IPS DF 6.9 (cell line): ENCODE measurements at regions not wholly inside any gene's neighbourhood (a gene's known extent, or its start where the extent isn't known, plus 50 kb on each side); places are given as distances from the start of the nearest gene placed in this dataset.

Source experiments
- DNase-seq: peaks from one replicate; pipeline ENCODE4 v3.0.0-alpha.2; 2013; ENCODE audit warnings: low read depth, low spot score
- H3K27ac ChIP-seq: one replicate; pipeline ENCODE4 v1.5.1; 2013; ENCODE audit warnings: low read length, control low read depth
- H3K27me3 ChIP-seq: 2 replicates; pipeline ENCODE4 v1.6.1; 2013; ENCODE audit warnings: mild to moderate bottlenecking, low read length; ENCODE audit not compliant: control insufficient read depth, insufficient read depth
- H3K36me3 ChIP-seq: 2 replicates; pipeline ENCODE4 v1.6.1; 2013; ENCODE audit warnings: low read length; ENCODE audit not compliant: control insufficient read depth, insufficient read depth
- H3K4me1 ChIP-seq: 2 replicates; pipeline ENCODE4 v1.6.1; 2013; ENCODE audit warnings: low read length; ENCODE audit not compliant: control insufficient read depth, insufficient read depth
- H3K4me3 ChIP-seq: 2 replicates; pipeline ENCODE4 v1.5.1; 2013; ENCODE audit warnings: mild to moderate bottlenecking, low read length
- H3K9me3 ChIP-seq: 2 replicates; pipeline ENCODE4 v1.6.1; 2013; ENCODE audit warnings: low read length, inconsistent platforms; ENCODE audit not compliant: control insufficient read depth, insufficient read depth
- WGBS: extraction: QIAGEN DNeasy Blood & Tissue Kit; methylation state at CpG from one replicate; pipeline ENCODE4 v1.1.7; 2013; ENCODE audit warnings: mixed read lengths, missing lambda C conversion rate; ENCODE audit not compliant: insufficient read length, insufficient coverage; 5-methylcytosine and 5-hydroxymethylcytosine counted together

DNA sequence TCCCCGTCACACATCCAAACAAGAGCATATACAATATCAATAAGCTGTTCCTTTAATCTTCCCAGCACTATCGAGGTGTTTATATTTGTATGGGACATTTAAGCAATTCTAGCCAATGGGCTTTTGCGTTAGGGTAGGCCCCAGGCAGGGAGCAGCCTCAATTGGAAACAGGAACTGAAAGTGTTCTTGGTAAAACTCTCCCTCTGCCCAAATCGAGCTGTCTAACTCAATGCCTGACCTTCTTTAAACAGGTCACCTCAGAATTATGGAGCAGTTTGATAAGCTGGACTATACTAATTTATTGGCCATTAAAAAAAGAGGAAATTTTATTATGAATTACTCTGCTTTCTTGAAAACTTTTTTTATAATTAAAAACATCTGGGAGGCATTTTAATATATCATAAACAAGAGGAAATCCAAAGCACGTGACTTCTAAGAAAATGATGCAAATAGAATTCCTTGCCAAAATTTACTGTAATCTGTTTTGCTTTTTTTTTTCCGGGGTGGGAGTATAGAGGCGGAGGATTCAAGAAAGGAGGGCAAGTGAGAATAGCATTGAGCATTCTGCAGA is 498.1 kb downstream of the LMO4 start:
- Histone ChIP-seq H3K27ac (no peak overlapping the region), H3K4me3 (no peak overlapping the region), H3K36me3 (no peaks in the 10 kb centered on the region), H3K4me1 (no peaks in the 10 kb centered on the region), H3K9me3 (no peaks in the 10 kb centered on the region), H3K27me3 (no peaks in the 10 kb centered on the region)
- DNase-seq: no peak
- no CpG with 5 or more reads among the region's 7 CpGs for WGBS

DNA sequence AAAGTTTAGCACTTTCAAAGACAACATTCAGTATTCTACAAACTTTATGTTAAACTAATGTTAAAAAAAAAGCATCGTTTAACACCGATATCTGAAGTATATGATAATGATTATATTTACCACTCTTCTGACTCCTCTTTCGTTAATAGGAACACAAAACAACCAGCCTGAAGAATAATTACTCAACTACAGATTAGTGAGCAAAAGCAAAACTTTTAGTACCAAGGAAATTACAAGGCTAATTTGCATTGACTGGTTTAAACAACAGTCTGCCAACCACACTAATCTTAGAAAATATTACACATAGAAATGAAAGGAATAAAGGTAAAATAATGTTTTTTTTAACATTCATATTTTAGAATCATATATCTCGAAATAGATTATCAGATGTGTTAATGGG is 500.7 kb downstream of the LMO4 start:
- Histone ChIP-seq H3K36me3 (no peaks in the 10 kb centered on the region), H3K27ac (no peak overlapping the region), H3K27me3 (no peaks in the 10 kb centered on the region), H3K4me1 (no peaks in the 10 kb centered on the region), H3K4me3 (no peak overlapping the region), H3K9me3 (no peaks in the 10 kb centered on the region)
- no CpG with 5 or more reads among the region's 4 CpGs for WGBS
- no peak for DNase-seq

DNA sequence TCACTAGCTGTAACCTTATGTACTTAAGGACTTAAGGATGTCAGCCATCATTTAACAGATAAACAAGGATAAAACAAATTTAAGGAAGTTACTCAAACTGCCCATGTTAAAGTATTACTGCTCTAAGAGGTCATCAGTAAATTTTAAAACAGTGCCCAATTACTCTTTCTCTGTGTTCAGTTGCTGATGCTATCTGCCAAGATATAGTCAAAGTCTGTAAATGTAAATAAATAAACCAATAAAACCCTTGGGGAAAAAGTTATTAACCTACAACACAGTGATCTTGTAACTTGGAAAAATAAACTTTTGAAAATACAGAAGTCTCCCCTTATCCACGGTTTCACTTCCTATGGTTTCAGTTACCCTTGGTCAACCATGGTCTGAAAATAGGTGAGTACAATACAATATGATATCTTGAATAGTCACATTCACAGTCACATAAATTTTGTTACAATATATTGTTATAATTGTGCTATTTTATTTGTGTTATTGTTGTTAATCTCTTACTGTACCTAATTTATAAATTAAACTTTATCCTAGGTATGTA is 501.8 kb downstream of the LMO4 start:
- no peak for DNase-seq
- H3K27ac ChIP-seq: no peak overlapping the region
- no peak overlapping the region for H3K4me3 ChIP-seq
- H3K36me3 ChIP-seq: no peaks in the 10 kb centered on the region
- no peaks in the 10 kb centered on the region for H3K27me3 ChIP-seq
- no peaks in the 10 kb centered on the region for H3K4me1 ChIP-seq
- WGBS: no CpG with 5 or more reads among the region's 1 CpG
- no peaks in the 10 kb centered on the region for H3K9me3 ChIP-seq

GRCh38 chr1:87833166-87833565 is 504.5 kb downstream of the LMO4 start:
- Histone ChIP-seq H3K9me3 (no peaks in the 10 kb centered on the region), H3K27ac (no peak overlapping the region), H3K4me1 (no peaks in the 10 kb centered on the region), H3K27me3 (no peaks in the 10 kb centered on the region), H3K36me3 (no peaks in the 10 kb centered on the region), H3K4me3 (no peak overlapping the region)
- no peak for DNase-seq
- no CpG with 5 or more reads among the region's 5 CpGs for WGBS

DNA sequence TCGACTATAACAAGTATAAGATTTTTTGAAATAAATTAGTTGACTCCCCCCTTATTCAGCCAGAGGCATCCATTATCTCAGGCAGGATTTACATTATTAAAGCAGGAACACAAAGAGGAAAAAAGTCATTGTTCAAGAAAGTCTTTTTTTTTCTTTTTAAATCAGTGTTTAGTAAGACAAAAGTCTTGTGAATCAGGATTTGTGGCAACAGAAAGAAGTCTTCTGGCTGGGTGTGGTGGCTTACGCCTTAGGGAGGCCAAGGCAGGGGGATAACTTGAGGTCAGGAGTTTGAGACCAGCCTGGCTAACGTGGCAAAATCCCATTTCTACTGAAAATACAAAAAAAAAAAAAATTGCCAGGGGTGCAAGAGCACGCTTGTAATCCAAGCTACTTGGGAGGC is 505.5 kb downstream of the LMO4 start:
- Histone ChIP-seq H3K36me3 (no peaks in the 10 kb centered on the region), H3K27ac (no peak overlapping the region), H3K4me1 (no peaks in the 10 kb centered on the region), H3K27me3 (no peaks in the 10 kb centered on the region), H3K4me3 (no peak overlapping the region), H3K9me3 (no peaks in the 10 kb centered on the region)
- WGBS: no CpG with 5 or more reads among the region's 4 CpGs
- DNase-seq: no peak

- no peaks in the 10 kb centered on the region for H3K9me3 ChIP-seq
- WGBS: no CpG with 5 or more reads among the region's 8 CpGs
- H3K4me3 ChIP-seq: no peak overlapping the region
- H3K27me3 ChIP-seq: no peaks in the 10 kb centered on the region
- DNase-seq: no peak
- no peak overlapping the region for H3K27ac ChIP-seq
- no peaks in the 10 kb centered on the region for H3K36me3 ChIP-seq
- H3K4me1 ChIP-seq: no peaks in the 10 kb centered on the region
Measured at GRCh38 chr1:87834941-87835340, 506.3 kb downstream of the LMO4 start.

GRCh38 chr1:87840767-87841166 is 512.1 kb downstream of the LMO4 start:
- Histone ChIP-seq H3K4me1 (no peaks in the 10 kb centered on the region), H3K27me3 (no peaks in the 10 kb centered on the region), H3K27ac (no peak overlapping the region), H3K36me3 (no peaks in the 10 kb centered on the region), H3K4me3 (no peak overlapping the region), H3K9me3 (no peaks in the 10 kb centered on the region)
- no CpG with 5 or more reads among the region's 3 CpGs for WGBS
- no peak for DNase-seq

GRCh38 chr1:87841332-87841731 is 512.7 kb downstream of the LMO4 start:
- WGBS: 100% methylated on average over 1 of the region's 1 CpG

DNA sequence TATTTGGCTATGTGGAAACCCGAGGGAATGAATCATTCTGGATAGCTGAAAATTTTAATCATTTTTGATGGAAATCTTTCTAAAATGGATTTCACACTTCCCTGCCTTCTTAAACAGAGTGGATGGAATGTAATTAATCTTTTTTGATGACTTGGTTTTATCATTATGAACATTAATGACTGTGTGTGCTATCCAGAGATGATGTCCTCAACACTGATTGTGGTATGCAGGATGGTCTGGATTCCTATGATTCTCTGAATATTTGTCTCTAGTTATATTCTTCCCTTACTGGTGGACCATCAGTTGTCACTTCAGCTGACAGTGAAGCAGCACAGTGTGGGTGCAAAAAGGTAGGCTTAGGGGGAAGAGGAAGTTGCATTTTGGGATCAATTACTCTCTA is 513.5 kb downstream of the LMO4 start:
- H3K27me3 ChIP-seq: no peaks in the 10 kb centered on the region
- no peaks in the 10 kb centered on the region for H3K36me3 ChIP-seq
- H3K4me3 ChIP-seq: no peak overlapping the region
- no peak for DNase-seq
- H3K4me1 ChIP-seq: no peaks in the 10 kb centered on the region
- H3K9me3 ChIP-seq: no peaks in the 10 kb centered on the region
- H3K27ac ChIP-seq: no peak overlapping the region
- no CpG with 5 or more reads among the region's 1 CpG for whole genome bisulfite sequencing

More at GRCh38 chr1:87841332-87841731, 512.7 kb downstream of the LMO4 start:
- Histone ChIP-seq H3K4me1 (no peaks in the 10 kb centered on the region), H3K9me3 (no peaks in the 10 kb centered on the region), H3K27me3 (no peaks in the 10 kb centered on the region), H3K36me3 (no peaks in the 10 kb centered on the region), H3K4me3 (no peak overlapping the region), H3K27ac (no peak overlapping the region)
- no peak for DNase-seq

- DNase-seq: no peak
- WGBS: no CpG with 5 or more reads among the region's 4 CpGs
- Histone ChIP-seq H3K9me3 (no peaks in the 10 kb centered on the region), H3K27me3 (no peaks in the 10 kb centered on the region), H3K4me3 (no peak overlapping the region), H3K36me3 (no peaks in the 10 kb centered on the region), H3K4me1 (no peaks in the 10 kb centered on the region), H3K27ac (no peak overlapping the region)
Measured at GRCh38 chr1:87844251-87844650, 515.6 kb downstream of the LMO4 start.

DNA sequence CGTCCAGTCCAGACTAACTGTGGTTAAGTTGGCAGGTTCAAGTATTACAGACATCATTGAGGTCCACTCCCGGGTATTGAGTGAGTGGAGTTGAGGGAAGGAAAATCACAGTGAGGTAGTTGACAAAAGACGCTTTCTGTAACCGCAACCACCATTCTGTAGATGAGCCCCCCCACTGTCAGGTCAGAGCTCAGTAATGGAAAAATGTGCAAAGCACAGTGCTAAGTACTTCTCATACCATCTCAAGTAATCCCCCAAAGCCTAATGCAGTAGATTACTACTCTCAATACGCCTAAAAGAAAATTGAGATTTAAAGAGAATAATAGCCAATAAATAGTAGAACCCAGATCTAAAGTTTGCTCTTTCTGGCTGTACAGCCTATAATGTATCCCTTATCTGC is 522.8 kb downstream of the LMO4 start:
- no peak for DNase-seq
- no CpG with 5 or more reads among the region's 5 CpGs for WGBS
- H3K27ac ChIP-seq: no peak overlapping the region

More for the DNA sequence above, 522.8 kb downstream of the LMO4 start:
- Histone ChIP-seq H3K36me3 (no peaks in the 10 kb centered on the region), H3K27me3 (no peaks in the 10 kb centered on the region), H3K4me1 (no peaks in the 10 kb centered on the region; the same call in 1 of the 2 replicates), H3K4me3 (no peak overlapping the region), H3K9me3 (no peaks in the 10 kb centered on the region)
